ENCODE measurements at regions not wholly inside any gene's neighbourhood (a gene's known extent, or its start where the extent isn't known, plus 50 kb on each side); places are given as distances from the start of the nearest gene placed in this dataset.

- no peak for DNase-seq (ENCODE audit: low read depth)
- H3K4me3 ChIP-seq (ENCODE audit: low read depth, low read length): no peak overlapping the region
- TF ChIP-seq, protein P1, sequence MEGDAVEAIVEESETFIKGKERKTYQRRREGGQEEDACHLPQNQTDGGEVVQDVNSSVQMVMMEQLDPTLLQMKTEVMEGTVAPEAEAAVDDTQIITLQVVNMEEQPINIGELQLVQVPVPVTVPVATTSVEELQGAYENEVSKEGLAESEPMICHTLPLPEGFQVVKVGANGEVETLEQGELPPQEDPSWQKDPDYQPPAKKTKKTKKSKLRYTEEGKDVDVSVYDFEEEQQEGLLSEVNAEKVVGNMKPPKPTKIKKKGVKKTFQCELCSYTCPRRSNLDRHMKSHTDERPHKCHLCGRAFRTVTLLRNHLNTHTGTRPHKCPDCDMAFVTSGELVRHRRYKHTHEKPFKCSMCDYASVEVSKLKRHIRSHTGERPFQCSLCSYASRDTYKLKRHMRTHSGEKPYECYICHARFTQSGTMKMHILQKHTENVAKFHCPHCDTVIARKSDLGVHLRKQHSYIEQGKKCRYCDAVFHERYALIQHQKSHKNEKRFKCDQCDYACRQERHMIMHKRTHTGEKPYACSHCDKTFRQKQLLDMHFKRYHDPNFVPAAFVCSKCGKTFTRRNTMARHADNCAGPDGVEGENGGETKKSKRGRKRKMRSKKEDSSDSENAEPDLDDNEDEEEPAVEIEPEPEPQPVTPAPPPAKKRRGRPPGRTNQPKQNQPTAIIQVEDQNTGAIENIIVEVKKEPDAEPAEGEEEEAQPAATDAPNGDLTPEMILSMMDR (IDR thresholded peaks at IDR 0.05; ENCODE audit: low read depth, low read length, missing control alignments): no peak
Measured at GRCh38 chr4:164439037-164439436, 314.9 kb upstream of the SMIM31 start.

DNA sequence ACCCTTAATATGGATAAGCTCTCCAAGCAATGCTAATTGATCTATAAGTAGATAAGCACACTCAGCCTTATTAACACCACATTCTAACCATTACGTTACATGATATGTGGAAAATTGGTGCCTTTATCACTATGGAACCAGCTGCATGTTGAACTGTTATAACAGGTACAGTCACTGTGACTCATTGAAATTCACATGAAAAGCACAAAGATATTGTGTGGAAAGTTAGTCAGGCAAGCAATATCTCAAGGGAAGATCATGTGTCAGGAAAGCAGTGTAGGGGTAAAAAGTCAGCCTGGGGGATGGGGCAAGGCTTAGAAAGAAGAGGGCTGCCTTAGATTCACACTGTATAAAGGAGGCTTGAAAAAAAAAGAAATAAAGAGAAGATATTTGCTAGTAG is 313.7 kb upstream of the SMIM31 start:
- DNase-seq (ENCODE audit: low read depth): no peak
- TF ChIP-seq, protein P1 (IDR thresholded peaks at IDR 0.05; ENCODE audit: low read depth, low read length, missing control alignments): no peak
- H3K4me3 ChIP-seq (ENCODE audit: low read depth, low read length): no peak overlapping the region

- TF ChIP-seq, protein P1 (IDR thresholded peaks at IDR 0.05; ENCODE audit: low read depth, low read length, missing control alignments): no peak
- no peak overlapping the region for H3K4me3 ChIP-seq (ENCODE audit: low read depth, low read length)
- no peak for DNase-seq (ENCODE audit: low read depth)
Measured at GRCh38 chr4:164441109-164441508, 312.8 kb upstream of the SMIM31 start.

DNA sequence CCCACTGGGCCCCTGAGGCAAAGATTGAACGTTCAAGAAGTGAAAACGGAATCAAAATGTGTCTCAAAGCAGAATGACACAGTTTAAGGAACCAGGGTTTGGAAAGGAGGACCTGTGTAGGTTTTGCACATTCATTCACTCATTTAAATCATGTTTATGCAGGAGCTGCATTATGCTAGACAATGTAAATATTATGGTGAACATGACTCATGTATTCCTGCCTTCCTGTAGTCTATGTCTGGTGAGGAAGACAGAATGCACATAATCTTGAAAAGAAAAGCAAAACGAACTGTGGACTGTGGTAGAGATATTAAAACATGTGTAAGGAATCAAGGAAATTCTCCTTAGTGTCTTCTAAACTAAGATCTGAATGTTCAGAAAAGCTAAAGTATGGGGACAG is 311.8 kb upstream of the SMIM31 start:
- no peak for DNase-seq (ENCODE audit: low read depth)
- no peak overlapping the region for H3K4me3 ChIP-seq (ENCODE audit: low read depth, low read length)
- TF ChIP-seq, protein P1 (IDR thresholded peaks at IDR 0.05; ENCODE audit: low read depth, low read length, missing control alignments): no peak

DNA sequence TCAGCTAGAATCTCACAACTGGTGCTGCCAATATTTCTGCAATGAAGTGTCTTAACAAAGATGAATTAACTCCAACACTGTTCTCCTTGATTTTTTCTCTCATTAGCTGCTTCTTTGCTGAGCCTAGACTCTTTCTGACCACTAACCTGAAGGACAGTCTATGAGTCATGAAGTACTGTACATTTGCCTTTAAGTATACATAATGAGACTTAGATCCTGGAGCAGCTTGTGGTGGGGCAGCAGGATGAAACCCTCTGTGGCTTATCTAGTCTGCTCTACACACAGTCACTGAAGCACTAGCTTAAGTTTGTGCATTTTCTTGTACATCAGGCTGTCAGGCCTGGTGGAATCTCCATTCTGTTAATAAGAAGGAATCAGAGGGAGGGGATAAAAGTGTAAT is 307.4 kb upstream of the SMIM31 start:
- no peak for DNase-seq (ENCODE audit: low read depth)
- no peak overlapping the region for H3K4me3 ChIP-seq (ENCODE audit: low read depth, low read length)
- TF ChIP-seq, protein P1 (IDR thresholded peaks at IDR 0.05; ENCODE audit: low read depth, low read length, missing control alignments): no peak

- no peak for DNase-seq (ENCODE audit: low read depth)
- no peak overlapping the region for H3K4me3 ChIP-seq (ENCODE audit: low read depth, low read length)
- TF ChIP-seq, protein P1 (IDR thresholded peaks at IDR 0.05; ENCODE audit: low read depth, low read length, missing control alignments): no peak
Measured at GRCh38 chr4:164461901-164462300, 292.0 kb upstream of the SMIM31 start.

DNA sequence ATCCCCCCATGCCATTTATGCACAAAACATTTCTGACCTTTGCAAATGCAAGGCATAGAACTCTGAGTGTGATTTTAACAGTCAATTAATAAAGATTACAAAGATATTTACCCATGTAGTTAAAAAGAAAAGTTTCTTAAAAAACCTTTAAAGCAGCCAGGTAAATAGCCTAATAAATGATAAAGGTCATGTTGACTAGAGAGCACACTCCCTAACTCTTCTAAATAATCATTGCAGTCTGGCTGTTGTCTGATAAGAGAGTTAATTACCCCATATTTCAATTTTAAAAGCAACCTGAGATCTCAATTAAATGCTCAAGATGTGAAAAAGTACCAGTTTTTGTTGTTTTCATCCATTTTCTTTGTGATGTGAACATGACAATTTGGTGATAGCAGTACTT is 291.5 kb upstream of the SMIM31 start:
- no peak for DNase-seq (ENCODE audit: low read depth)

More for the DNA sequence above, 291.5 kb upstream of the SMIM31 start:
- TF ChIP-seq, protein P1 (IDR thresholded peaks at IDR 0.05; ENCODE audit: low read depth, low read length, missing control alignments): no peak
- H3K4me3 ChIP-seq (ENCODE audit: low read depth, low read length): no peak overlapping the region
